Epithelial cell of prostate (primary cell): ENCODE measurements at regions not wholly inside any gene's neighbourhood (a gene's known extent, or its start where the extent isn't known, plus 50 kb on each side); places are given as distances from the start of the nearest gene placed in this dataset.

Experiments used
- DNase-seq: peaks from one replicate; pipeline ENCODE4 v3.0.0-alpha.2; 2011; ENCODE audit warnings: low read depth, low spot score
- H3K27ac ChIP-seq: fragments of 450-650 bp; 2 replicates; pipeline ENCODE4 v1.5.1; 2017; ENCODE audit warnings: mild to moderate bottlenecking

DNA sequence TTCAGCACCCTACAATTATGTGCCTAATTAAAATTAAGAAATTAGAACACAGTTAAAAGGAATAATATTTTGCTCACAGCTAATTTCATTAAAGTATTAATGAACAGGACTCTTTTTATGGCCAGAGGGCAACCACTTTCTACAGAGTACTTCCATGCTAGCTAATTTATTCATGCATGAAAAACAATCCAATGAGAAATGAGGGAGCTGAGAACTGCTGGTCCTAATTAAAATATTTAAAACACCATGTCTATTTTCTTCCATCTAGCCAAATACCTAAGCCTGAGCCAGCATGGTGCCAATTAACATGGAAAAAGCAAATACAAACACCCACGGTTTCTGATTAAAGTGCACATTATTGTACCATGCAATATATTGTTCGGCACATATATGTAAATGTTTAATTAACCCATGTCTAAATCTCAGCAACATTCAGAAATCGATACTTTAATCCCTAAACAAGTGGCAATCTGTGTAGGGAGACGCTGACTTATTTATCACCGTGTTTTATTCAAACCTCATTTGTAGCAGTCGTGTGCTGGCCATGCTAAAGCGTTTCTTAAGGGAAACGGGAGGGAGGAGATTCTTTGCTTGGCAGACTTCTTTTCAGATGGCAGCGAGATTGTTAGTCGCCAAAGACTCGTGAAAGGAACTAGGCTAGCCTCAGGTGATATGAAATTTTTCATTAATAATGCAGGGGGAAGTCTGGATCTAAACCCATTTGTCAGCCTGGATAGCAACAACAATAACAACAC lies 193.5 kb downstream of the ANXA2 start:
- no peak overlapping the region for H3K27ac ChIP-seq

DNA sequence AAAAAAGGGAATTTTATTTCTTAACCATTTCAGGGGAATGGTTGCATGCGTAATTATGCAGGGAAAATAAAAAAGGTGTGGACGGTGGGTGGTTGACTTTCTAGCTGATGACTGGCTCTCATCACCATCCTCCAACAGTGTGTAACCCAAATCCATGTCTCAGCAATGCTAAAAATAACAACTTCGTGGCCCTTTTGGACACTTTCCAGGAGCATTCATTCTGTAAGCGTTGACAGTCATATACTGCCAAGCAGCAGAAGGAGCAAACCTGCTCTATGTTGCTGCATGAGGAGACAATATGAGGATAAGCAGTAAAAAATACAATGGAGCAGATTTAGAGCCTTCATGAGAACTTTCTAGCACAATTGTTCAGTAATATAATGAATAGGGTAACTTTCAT lies 189.1 kb downstream of the ANXA2 start:
- DNase-seq, result no peak
- no peak overlapping the region for H3K27ac ChIP-seq

More for the DNA sequence above, 193.5 kb downstream of the ANXA2 start:
- DNase-seq, result no peak

DNA sequence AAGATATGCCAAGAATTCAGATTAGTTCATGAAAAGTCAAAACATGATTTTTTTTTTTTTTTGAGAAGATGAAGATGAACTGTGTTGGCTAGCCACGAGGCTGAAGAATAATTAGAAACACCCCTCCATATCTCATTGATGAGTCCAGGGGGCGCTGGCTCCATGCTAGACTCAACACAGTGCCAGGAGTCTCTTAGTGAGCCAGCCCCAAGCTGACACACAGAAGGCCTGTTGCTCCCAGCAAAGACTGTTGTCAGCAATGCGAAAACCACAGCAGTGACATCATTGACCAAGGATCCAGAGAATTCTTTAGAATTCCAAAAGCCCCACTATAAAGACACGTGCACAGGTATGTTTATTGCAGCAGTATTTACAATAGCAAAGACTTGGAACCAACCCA lies 185.2 kb downstream of the ANXA2 start:
- H3K27ac ChIP-seq, result no peak overlapping the region
- DNase-seq, result peak; percentile 6

DNA sequence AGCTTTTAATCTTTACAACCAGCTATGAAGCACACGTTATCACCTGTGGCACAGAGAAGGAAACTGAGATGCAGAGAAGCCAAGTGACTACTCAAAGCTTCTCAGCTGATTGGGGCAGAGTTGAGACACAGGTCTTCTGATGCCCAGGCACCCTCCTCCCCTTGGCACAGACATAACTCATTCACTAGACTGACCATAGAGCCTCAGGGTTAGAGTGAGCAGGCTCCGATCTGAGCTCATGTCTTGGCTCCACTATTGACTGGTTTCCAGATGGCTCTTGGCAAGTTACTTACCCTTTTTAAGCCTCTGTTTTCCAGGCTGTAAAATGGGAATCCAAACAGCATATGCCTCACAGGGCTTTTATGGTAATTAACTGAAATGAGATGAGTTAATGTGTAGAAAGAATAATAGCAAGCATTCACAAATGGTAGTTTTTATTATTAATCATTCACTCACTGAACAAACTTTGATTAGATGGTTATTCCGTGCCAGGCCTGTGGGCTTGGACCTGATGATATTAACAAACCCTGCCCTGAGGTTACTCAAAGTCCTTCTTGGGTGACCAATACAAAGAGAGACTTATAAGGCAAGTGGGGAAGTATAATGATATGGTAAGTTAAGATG lies 184.3 kb downstream of the ANXA2 start:
- no peak overlapping the region for H3K27ac ChIP-seq
- no peak for DNase-seq

DNA sequence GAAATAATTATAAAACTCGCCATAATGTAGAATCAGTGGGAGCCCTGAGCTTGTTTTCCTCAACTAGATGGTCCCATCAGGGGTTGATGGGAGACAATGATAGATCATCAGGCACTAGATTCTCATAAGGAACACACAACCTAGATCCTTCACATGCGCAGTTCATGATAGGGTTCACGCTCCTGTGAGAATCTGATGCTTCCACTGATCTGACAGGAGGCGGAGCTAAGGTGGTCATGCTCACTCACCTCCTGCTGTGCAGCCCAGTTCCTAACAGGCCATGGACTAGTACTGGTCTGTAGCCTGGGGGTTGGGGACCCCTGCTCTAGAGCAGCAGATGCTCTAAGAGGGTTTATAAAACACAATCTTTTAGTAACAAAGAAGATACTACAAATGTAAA lies 183.6 kb downstream of the ANXA2 start:
- H3K27ac ChIP-seq, result no peak overlapping the region
- no peak for DNase-seq

DNA sequence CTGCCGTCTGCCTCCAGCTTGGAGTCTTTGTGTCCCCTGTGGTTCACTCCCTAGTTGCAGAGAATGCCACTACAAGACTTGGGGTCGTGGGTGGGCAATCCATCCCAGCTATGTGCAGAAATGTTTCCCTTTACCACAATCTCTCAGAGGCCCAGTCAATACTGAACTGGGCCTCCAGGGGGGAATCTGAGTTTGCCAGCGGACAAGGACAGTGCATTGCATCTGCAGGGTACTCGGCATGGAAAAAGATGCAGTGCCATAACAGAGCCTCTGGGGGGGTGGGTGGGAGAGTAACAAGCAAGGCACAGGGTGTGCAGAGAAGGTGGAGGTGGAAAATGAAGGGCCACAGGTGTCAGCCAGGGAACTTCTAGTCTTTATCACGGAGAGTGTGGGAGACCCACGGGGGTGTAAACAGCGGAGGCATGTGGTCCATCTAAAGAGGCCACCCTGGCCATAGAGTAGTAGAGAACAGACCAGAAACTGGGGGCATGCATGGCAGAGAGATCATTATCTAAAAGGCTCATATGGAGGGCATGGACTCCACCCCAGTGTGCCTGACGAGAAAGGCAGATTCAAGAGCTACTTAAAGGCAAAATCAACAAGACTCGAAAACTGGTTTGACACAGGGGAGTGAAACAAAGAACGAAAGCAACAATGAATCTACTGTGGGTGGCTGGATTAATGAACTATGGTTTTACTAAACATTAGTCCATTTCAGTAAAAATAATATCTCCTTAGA lies 182.4 kb downstream of the ANXA2 start:
- DNase-seq, result no peak
- H3K27ac ChIP-seq, result no peak overlapping the region

DNA sequence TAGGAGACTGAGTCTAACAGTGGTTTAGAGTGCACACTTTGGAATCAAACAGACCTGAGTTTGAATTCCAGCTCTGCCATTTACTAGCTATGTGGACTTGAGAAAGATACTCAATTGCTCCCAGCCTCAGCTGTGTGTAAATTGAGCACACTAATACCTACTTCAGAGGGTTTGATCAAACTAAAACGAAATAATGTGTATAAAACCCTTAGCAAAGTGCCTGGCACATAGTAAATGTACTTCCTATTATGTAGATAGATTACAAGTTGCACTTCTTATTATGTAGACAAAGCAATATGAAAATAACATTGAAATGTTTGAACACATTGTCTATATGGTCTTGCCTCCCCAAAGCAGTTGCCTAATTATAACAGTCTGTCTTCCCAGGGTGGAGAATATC lies 180.6 kb downstream of the ANXA2 start:
- DNase-seq, result no peak
- no peak overlapping the region for H3K27ac ChIP-seq

DNA sequence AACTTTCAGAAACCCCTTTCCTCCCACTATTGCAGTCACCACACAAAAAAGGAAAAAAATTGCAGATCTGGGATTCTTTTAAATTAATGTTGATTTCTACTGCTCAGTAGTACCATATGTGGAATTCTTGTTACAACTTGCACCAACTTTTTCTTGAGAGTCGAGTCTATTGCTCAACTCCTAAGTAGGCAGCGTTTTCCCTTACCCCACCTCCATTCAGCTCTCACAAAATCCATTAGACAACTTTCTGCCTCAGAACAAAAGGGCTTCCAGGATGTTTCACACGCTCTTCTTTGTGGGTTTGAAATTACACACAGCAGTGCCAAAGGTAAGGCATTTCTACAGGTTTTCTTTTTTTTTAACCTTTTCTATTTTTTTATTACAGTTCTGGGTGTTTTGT lies 179.5 kb downstream of the ANXA2 start:
- no peak overlapping the region for H3K27ac ChIP-seq
- no peak for DNase-seq

DNA sequence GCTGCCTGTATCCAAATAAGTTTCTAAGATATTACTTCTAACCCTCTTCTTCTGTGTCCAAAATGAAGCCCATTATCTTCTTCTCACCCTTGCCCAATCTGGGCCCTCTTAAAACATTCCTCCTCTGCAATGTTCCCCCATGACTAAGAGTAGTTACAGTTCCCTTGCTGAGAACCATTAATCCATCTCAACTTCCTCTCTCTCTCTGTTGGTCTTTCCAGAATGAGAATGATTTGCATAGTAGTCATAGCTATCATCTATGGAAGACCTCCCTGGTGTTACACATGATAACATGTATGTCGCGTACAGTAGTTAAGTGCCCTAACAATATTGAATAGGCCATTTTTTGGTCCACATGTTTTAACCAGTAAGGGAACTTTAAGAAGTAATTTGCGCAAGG lies 177.9 kb downstream of the ANXA2 start:
- H3K27ac ChIP-seq, result no peak overlapping the region
- DNase-seq, result no peak

DNA sequence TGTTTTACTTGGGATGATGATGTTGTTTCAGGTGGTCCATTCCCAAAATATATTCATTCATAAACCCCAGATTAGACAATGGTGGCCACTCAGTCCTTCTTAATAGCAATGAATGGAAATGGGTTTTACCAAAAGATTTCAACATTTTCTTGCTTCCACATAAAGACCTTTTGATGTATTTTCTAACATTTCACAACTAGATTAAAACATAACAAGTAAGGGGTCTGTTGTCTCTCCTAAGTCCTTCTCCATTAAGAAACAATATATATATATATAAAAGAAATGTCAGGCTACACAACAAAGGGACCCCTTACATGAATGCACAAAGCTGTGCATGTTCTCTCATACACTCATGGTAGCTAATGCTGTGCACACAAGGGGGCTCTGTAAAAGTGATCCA lies 176.4 kb downstream of the ANXA2 start:
- DNase-seq, result no peak
- no peak overlapping the region for H3K27ac ChIP-seq

DNA sequence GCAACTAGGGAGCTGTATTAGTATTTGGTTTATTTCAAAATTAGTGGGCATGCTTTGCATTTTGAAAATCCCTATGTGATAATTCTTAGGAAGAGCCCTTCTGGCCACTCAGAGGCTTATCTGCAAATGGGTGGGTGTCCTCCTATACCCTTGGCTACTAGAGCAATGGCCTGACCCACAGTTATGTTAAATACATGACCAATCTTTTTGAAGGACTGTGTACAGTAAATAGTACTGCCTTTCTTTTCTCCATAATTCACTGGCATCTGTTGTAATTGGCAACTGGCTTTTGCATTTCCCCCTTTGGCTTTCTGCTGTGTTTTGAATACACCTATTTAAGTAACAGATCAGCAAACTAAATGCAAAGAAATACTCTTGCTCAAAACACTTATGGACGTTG lies 175.4 kb downstream of the ANXA2 start:
- no peak overlapping the region for H3K27ac ChIP-seq
- DNase-seq, result no peak

DNA sequence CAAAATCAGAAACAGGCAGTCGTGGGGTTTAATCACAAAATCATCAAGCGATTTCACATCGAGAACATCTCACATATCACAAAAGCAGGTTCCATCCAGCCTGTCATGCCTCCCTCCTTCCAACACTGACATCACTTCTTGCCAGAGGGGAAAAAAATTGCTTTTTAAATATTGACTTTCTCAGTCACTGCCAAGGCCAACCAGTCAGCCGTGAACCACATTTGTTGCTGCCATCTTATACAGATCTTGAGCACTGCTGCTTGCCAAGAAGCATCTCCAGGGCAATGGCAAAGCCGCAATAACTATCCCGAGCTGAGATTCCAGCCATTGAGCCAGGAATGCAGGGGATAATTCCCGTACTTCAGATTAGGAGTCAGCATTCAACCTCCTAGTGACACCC lies 174.6 kb downstream of the ANXA2 start:
- H3K27ac ChIP-seq, result no peak overlapping the region
- peak; percentile 6 for DNase-seq

DNA sequence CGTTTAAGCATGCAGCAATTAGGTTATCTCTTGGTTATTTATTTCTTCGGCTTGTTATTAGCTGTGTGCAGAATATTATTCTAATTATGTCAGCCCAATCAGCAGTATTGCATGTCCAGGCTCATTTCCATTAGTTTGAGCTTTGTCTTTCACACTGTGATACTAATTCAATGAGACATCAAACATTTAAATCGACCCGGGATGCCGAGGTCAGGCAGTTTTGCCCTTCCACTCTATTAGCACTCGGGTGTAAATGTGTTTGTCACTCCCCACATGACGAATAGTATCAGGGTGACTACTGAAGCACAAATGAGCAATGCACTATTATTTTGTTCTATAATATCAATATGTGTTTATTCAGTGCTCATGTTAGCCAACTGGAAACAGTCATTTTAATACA lies 170.9 kb downstream of the ANXA2 start:
- no peak for DNase-seq

DNA sequence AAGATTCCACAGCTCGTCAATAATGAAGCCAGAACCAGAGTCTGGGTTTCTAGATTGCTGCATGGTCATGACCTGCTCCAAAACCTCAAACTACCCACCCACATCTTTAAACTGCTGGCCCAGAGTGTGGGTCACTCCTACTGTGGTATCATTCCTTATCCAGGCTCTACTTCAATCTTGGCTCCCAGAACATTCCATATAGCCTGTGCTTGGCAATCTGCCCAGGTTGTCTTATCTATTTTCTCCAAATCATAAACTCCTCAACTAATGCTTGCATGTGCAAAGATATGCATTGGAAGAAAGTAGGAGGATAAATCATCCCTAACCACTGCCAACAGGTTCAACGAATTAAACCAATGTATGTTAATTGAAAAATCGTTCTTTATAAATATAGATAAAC lies 169.7 kb downstream of the ANXA2 start:
- no peak overlapping the region for H3K27ac ChIP-seq
- no peak for DNase-seq

More for the DNA sequence above, 170.9 kb downstream of the ANXA2 start:
- H3K27ac ChIP-seq, result no peak overlapping the region

DNA sequence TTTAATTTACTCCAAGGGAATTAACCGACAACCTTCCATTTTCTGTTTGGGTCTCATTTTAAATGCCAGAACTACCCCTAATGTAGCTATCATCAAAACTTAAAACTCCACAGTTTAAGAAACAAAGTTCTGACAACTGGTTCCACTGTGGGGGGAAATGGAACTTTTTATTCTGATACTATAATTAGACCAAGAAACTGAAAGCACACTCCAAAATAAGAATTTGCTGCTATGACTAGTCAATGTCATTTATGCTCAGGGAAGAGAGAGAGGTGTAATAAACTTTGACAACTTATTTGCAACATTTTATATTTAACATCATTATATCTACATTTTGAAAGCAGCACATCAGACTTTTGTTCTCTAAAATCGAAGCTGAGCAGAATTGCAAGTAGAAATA lies 169.2 kb downstream of the ANXA2 start:
- DNase-seq, result no peak

DNA sequence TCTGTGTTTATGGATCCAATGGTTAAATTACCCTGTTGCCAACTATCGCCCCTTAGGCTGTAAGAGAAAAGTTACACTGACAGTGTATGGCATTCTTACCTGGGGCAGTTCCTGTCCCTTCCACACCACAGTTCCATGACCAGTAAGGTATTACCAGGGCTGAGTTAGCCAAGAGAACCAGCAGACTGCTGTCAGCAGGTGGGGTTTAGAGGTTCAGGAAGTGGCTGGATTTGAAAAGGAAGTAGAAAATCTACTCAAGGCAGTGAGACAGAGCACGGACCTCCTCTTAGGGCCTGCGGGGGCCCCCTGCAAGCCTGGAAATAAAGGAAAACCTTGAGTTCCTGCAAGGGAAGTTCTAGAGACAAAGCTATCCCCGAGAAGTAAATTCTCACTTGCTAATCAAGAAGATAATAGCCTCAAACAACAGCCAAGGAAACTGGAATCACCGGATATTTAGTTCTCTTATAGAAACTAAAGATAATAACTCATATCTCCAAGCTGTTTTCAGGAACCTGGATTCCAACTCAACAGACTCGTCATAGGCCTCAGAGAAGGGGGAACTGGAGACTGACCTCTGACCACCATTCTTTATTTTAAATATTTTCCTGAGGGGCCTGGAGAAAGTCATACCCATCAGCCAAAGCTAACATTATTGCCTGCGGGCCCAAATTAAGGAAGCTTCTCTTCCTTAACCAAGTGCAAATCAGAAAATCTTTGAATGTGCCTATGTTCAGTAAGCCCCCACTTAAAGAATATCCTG lies 161.7 kb downstream of the ANXA2 start:
- no peak overlapping the region for H3K27ac ChIP-seq
- DNase-seq, result no peak

More for the DNA sequence above, 169.2 kb downstream of the ANXA2 start:
- no peak overlapping the region for H3K27ac ChIP-seq

DNA sequence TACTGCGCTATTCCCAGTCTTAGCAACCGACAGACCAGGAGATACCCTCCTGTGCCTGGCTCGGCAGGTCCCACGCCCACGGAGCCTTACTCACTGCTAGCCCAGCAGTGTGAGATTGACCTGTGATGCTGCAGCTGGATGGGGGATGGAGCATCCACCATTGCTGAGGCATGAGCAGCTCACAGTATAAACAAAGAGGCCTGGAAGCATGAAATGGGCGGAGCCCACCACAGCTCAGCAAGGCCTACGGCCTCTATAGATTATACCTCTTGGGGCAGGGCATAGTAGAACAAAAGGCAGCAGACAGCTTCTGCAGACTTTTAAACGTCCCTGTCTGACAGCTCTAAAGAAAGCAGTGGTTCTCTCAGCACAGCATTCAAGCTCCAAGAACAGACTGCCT lies 160.3 kb downstream of the ANXA2 start:
- DNase-seq, result no peak
- H3K27ac ChIP-seq, result no peak overlapping the region

DNA sequence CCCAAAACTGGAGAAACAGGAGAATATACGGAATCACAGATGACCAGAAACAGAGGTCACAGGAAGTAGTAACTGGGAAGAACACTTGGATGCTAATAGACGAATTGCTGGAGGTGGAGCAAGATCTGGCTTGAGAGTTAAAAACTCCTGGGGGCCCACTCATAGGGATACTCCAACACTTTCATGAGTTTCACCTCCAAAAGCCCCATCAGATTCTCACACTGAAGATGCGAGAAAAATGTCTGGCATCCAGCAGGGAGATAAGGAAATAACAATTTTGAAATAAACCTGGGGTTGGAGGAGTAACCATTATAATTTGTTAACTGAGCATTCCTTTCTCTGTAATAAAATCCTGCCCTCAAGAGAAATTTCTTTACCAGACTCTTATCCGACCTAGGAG lies 154.0 kb downstream of the ANXA2 start:
- no peak for DNase-seq
- no peak overlapping the region for H3K27ac ChIP-seq

DNA sequence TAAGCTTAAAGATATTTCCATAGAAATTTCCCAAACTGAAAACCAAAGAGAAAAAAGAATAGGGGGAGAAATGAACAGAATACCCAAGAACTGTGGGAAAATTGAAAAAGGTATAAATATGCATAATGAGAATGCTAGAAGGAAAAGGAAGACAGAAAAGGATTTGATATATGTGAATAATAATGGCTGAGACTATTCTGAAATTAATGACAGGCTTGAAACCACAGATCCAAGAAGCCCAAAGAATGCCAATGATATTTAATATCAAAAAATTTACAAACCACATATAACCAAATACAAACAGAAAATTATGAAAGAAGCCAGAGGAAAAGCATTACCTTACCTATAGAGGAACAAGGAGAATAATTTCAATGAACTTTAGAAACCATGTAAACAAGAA lies 153.0 kb downstream of the ANXA2 start:
- H3K27ac ChIP-seq, result no peak overlapping the region
- no peak for DNase-seq

DNA sequence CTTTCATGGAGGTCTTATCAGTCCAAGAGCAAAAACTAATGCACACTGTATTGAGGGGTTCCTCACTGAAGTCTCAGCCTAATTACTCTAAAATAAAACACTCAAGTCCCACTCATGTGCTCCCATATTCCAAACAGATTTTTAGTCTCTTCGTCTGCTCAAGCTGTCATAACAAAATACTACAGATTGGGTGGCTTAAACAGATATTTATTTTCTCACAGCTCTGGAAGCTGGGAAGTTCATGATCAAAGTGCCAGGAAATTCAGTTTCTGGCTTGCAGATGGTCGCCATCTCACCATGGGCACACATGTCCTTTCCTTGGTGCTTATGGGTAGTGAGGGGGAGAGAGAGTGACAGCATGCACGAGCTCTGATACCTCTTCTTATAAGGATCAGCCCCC lies 147.5 kb downstream of the ANXA2 start:
- no peak for DNase-seq

More for the DNA sequence above, 147.5 kb downstream of the ANXA2 start:
- no peak overlapping the region for H3K27ac ChIP-seq
